Tibial nerve (tissue), 3 donors: ENCODE measurements at regions not wholly inside any gene's neighbourhood (a gene's known extent, or its start where the extent isn't known, plus 50 kb on each side); places are given as distances from the start of the nearest gene placed in this dataset.

Experiments
- CTCF ChIP-seq, 5 experiments: fragments of 200-600 bp in 3 of 5; fragments of 450-650 bp in 2 of 5; sonication (generic) in 3 of 5; IDR thresholded peaks; one replicate each; pipeline ENCODE4 v1.5.1; 2016 to 2019; ENCODE audit warnings: antibody characterized with exemption in 5 of 5, mild to moderate bottlenecking in 3 of 5, moderate library complexity in 2 of 5
- POLR2A ChIP-seq, 2 donors: fragments of 450-650 bp; IDR thresholded peaks; one replicate each; pipeline ENCODE4 v1.6.1; 2017; ENCODE audit warnings: antibody characterized with exemption in 2 of 2, mild to moderate bottlenecking in 2 of 2, moderate library complexity in 2 of 2

- no peak for TF ChIP-seq CTCF (IDR thresholded peaks at IDR 0.05)
- no peak for TF ChIP-seq POLR2A (IDR thresholded peaks at IDR 0.05)
These were observed 719.4 kb downstream of the MAT2B start for GRCh38 chr5:164224772-164225171.
